HG03196 (cell line): ENCODE measurements at regions not wholly inside any gene's neighbourhood (a gene's known extent, or its start where the extent isn't known, plus 50 kb on each side); places are given as distances from the start of the nearest gene placed in this dataset.

Experiments used
- ATAC-seq: cut with Tn5 transposase; IDR thresholded peaks from one replicate; pipeline ENCODE4 v1.9.1; 2021; ENCODE audit not compliant: unreplicated experiment

DNA sequence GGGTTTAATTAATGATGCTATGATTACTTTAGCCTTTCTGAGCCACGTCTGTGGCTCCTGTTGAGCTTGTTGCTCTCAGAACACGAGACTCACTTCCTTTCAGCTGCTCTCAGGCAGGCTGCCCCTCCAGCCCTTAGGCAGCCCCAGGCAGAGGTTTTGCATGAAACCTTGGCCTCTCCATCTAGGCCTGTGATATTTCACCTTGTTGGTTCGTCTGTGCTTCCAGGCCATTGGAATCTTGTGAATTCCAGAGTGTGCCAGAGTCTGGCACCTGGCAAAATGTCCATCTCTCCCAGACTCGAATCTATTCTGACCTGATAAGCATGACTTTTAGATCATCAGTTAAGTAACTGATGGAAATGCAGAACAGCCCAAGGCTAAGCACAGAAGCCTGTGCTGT, 254.1 kb downstream of the LOXHD1 start:
- ATAC-seq, result no peak

- ATAC-seq, result no peak
These were observed 251.0 kb downstream of the LOXHD1 start for GRCh38 chr18:46405832-46406538.

DNA sequence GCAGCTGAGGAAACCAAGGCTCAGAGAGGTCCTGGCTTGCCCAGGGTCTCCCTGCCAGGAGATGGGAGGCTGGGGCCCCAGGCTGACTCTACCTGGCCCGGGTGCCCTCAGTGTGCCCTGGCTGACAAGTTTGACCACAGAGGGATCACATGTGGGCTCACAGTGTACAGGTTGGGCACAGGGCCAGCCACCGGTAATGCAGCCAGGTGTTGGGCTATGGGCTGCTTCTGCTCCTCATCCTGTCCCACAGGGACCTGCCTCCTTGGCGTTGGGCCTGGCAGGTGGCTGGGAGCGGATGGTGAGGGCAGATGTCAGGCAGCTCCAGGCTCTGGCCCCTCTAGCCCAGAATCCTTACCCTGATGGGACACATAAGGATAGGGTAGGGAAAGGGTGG, 250.5 kb downstream of the LOXHD1 start:
- ATAC-seq, result no peak

- no peak for ATAC-seq
These were observed 249.4 kb downstream of the LOXHD1 start for GRCh38 chr18:46407486-46408166.

- ATAC-seq, result no peak
These were observed 248.6 kb downstream of the LOXHD1 start for GRCh38 chr18:46408334-46408987.

DNA sequence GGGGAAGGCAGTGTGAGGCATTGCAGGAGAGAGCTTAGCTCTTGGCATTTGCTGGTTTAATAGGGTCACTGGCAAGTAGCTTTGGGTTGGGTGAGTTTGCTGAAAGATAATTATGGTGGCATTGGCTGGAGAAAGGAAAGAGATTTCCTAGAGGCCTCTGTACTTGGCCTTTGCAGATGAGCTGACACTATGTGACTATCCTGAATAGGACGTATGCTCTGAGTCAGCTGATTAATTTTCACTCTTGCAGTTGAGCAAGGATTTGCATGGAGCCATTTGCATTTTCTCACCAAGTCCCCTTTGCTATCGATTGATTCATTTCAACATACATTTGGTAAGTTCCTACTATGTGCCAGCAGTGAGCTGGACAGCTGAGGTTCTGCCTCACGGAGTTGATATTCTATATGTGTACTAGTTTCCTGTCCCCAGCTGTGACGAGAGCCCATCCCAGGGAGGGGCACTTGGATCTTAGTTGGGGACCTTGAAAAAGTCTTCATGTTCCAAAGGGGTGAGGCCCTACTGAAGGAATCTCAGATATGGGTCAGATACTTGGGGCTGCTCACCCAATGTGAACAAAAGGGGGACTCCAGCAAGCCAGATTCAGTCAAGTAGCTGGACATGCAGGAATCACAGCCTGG, 245.7 kb downstream of the LOXHD1 start:
- no peak for ATAC-seq

DNA sequence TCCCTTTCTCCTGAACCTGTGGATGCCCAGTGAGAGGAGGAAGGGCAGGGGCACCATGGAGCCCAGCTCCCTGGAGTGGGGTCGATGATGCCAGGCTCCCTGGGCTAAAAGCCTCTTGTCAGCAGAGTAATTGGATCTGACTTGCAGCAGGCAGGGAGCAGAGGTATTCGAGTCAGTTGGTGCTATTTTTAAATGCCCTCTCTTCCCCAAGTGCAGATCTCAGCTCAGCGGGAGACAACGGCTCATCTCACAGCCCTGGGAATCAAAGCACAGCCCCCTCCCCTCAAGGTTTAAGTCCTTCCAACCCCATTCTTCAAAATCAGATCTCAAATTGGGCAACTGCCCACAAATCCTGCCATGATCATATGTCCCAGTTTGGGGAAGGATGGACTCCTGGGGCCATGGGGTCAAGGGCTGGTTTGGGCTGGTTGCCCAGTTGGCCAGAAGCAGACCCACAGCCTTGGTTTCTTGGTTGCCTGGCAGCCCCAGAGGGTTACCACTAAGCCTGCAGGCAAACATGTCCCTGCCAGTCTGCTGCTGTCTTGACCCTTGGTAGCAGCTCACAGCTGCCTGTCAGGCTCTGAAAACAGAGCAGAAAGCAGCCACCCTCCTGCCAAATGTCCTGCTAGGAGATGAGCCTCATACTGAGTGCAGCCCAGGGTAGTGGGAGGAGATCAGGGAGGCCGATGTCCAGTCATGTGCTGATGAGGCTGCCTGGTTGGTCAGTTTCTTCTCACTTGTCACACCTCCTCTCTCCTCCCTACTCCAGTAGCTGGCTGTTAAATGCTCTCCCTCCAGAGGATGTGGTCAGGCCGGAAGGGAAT, 244.9 kb downstream of the LOXHD1 start:
- ATAC-seq, result no peak

DNA sequence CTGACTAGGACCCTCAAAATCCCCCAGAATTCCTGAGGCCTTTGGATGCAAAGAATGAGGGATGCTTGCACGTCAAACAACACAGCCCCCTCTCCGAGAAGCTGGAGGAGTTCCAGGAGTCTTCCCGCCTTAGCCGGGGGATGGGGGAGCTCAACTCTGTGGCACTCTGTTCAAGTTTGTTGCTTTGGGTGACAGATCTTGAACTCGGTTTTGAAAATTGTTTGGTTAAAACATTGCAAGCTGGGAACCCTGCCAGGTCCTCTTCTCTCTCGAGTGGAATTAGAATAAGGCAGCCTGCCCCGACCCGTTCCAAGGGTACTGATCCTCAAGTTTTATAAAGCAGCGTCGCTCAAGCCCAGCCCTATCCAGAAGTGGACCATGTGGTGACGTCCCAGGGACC, 244.1 kb downstream of the LOXHD1 start:
- ATAC-seq, result no peak

- no peak for ATAC-seq
These were observed 243.3 kb downstream of the LOXHD1 start for GRCh38 chr18:46413684-46414083.

- no peak for ATAC-seq
These were observed 242.2 kb downstream of the LOXHD1 start for GRCh38 chr18:46414863-46415262.

- ATAC-seq, result no peak
These were observed 241.3 kb downstream of the LOXHD1 start for GRCh38 chr18:46415532-46416252.

DNA sequence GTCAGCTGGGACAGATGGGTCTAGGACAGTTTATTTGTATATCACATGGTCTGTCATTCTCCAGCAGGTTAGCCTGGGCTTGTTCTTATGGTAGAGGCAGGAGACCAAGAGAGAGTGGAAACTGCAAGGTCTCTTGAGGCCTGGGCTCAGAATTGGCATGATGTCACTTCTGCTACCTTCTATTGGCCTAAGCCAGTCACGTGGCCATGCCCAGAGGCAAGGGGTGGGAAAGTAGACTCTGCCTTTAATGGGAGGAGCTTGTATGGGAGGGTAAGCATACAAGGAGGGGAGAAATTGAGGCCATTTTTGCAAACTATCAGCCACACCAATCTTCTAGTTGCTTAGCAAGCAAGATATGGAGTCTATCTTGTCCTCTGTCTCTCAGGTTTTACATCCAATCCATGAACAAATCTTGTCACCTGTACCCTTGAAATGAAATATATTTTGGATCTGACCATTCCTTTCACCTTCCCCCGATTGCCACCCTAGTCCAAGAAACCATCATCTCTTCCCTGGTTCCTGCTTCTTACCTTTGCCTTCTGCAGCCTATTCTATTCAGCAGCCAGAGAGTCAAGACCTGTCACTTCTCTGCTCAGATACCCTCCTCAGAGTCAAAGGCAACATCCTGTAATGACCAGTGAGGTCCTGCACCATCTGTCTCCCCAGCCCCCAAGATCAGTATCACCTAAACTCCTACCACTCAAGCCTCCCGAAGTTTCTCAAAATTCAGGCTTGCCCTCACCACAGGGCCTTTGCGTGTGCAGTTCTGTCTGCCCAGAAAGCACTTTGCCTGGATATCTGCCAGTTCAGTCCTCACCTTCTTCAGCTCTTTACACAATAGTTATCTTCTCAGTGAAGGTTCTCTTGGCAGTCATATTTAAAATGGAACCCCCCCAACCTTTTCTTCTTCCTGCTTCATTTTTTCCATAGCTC, 240.0 kb downstream of the LOXHD1 start:
- no peak for ATAC-seq

GRCh38 chr18:46418663-46419260, 238.3 kb downstream of the LOXHD1 start:
- no peak for ATAC-seq

DNA sequence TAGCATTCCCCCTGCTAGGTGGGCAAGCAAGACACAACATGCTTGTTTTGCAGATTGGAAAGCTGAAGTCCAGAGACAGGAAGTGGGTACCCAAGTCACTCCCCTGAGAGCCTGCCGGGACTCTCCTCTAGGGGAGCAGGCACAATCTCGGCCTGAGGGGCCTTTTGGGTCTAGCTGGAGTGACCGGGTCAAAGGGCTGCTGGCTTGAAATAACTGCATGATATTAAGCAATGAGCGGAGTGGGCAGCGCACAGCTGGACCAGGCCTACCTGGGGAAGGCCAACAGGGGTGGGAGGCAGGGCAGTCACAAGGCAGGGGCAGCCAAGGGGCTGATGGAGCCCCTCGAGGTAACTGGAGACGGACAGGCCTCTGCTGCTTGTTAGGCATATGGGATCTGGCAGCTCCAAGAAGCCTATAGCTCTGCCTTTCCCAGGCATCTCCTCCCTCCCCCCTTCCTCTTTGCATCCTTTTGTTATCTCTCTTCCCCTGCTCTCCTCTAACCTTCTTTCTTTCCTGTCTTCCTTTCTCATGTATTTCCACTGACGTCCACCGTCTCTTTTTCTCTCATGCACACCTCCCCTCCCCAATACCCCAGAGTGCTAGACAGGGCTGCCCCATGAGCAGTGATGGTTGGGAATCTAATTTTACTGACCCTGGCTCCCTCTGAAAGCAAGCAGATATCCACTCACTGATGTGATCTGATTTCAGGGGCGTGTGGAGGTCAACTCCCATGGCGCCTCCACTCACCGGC, 237.5 kb downstream of the LOXHD1 start:
- ATAC-seq, result no peak

- ATAC-seq, result no peak
These were observed 235.0 kb downstream of the LOXHD1 start for GRCh38 chr18:46421973-46422551.

- no peak for ATAC-seq
These were observed 234.4 kb downstream of the LOXHD1 start for GRCh38 chr18:46422552-46423055.

GRCh38 chr18:46423226-46423805, 233.7 kb downstream of the LOXHD1 start:
- no peak for ATAC-seq
